ENCODE measurements at regions not wholly inside any gene's neighbourhood (a gene's known extent, or its start where the extent isn't known, plus 50 kb on each side); places are given as distances from the start of the nearest gene placed in this dataset.
"Not testable (repeated sequence)": the region's sequence is repeated elsewhere in the genome, so short reads cannot be mapped to it uniquely, and the experiment has no call there.

GRCh38 chr6:60639185-60639584 lies 1646.8 kb downstream of the KHDRBS2 start:
- peak; percentile 13 for TF ChIP-seq CTCF (IDR thresholded peaks at IDR 0.05; ENCODE audit: poor library complexity)
- TF ChIP-seq EZH2 (IDR thresholded peaks at IDR 0.05; ENCODE audit: borderline replicate concordance); EZH2phosphoT487 (IDR thresholded peaks at IDR 0.05; ENCODE audit: low read depth, severe bottlenecking, unreplicated experiment): not testable (repeated sequence)
